DOHH2 (cell line): ENCODE measurements at regions not wholly inside any gene's neighbourhood (a gene's known extent, or its start where the extent isn't known, plus 50 kb on each side); places are given as distances from the start of the nearest gene placed in this dataset.

Experiments
- H3F3A ChIP-seq: fragments of 200-600 bp; sonication (generic), shearing (Covaris generic); 2 replicates; pipeline ENCODE4 v1.6.0; 2016; ENCODE audit warnings: antibody characterized with exemption, mild to moderate bottlenecking; ENCODE audit not compliant: control insufficient read depth, insufficient read depth
- H3K27ac ChIP-seq: fragments of 200-600 bp; sonication (generic); 2 replicates; pipeline ENCODE4 v1.5.1; 2014; ENCODE audit warnings: low read depth, mild to moderate bottlenecking, low read length, moderate library complexity
- H3K27me3 ChIP-seq: fragments of 200-600 bp; sonication (generic); 2 replicates; pipeline ENCODE4 v1.6.1; 2014; ENCODE audit warnings: mild to moderate bottlenecking, low read length, mixed read lengths; ENCODE audit not compliant: control insufficient read depth
- H3K36me3 ChIP-seq: fragments of 200-600 bp; sonication (generic); 2 replicates; pipeline ENCODE4 v1.6.1; 2014; ENCODE audit warnings: mild to moderate bottlenecking, low read length, moderate library complexity, mixed read lengths; ENCODE audit not compliant: control insufficient read depth
- H3K4me1 ChIP-seq: fragments of 200-600 bp; sonication (generic); 2 replicates; pipeline ENCODE4 v1.6.1; 2014; ENCODE audit warnings: mild to moderate bottlenecking, low read length, mixed read lengths; ENCODE audit not compliant: control insufficient read depth
- H3K4me2 ChIP-seq: fragments of 200-600 bp; sonication (generic); 2 replicates; pipeline ENCODE4 v1.6.0; 2014; ENCODE audit warnings: mild to moderate bottlenecking, low read length, moderate library complexity
- H3K4me3 ChIP-seq: fragments of 200-600 bp; sonication (generic); 2 replicates; pipeline ENCODE4 v1.5.1; 2014; ENCODE audit warnings: mild to moderate bottlenecking, low read length, mixed read lengths
- H3K79me2 ChIP-seq: fragments of 200-600 bp; sonication (generic); 2 replicates; pipeline ENCODE4 v1.6.1; 2014; ENCODE audit warnings: mild to moderate bottlenecking, low read length, mixed read lengths; ENCODE audit not compliant: control insufficient read depth
- H3K9me2 ChIP-seq: fragments of 200-600 bp; sonication (generic); replicated peaks from 2 replicates; pipeline ENCODE4 v1.6.1; 2014; ENCODE audit warnings: mild to moderate bottlenecking, low read length, mixed read lengths; ENCODE audit not compliant: control insufficient read depth
- H3K9me3 ChIP-seq: fragments of 200-600 bp; sonication (generic); 2 replicates; pipeline ENCODE4 v1.6.1; 2014; ENCODE audit warnings: antibody characterized with exemption, low read length, mixed read lengths; ENCODE audit not compliant: control insufficient read depth, insufficient read depth
- H4K20me1 ChIP-seq: fragments of 200-600 bp; sonication (generic); 2 replicates; pipeline ENCODE4 v1.6.0; 2014; ENCODE audit warnings: low read depth, mild to moderate bottlenecking, antibody characterized with exemption, low read length, moderate library complexity; ENCODE audit not compliant: control insufficient read depth, insufficient read depth
- EZH2phosphoT487 ChIP-seq: fragments of 200-600 bp; sonication (generic); IDR thresholded peaks from 2 replicates; pipeline ENCODE4 v1.6.1; 2017; ENCODE audit warnings: borderline replicate concordance, mild to moderate bottlenecking, antibody characterized with exemption, low read length, moderate library complexity, mixed read lengths
- TF ChIP-seq, protein P1 (sequence below): fragments of 200-600 bp; sonication (generic); IDR thresholded peaks from one replicate; pipeline ENCODE4 v1.5.1; 2014; ENCODE audit warnings: antibody characterized with exemption, mild to moderate bottlenecking, low read depth, low read length; ENCODE audit not compliant: poor library complexity, severe bottlenecking

- H3K4me1 ChIP-seq = peaks cover 94% of the 10 kb centered on the region
- no peak overlapping the region for H3K27ac ChIP-seq
These were observed 299.9 kb downstream of the CSNK1G3 start for GRCh38 chr5:123811831-123812230.

GRCh38 chr5:123810746-123811340 lies 298.9 kb downstream of the CSNK1G3 start:
- Histone ChIP-seq H3K27ac (peak overlapping the region; percentile 90), H3K4me1 (peaks cover 96% of the 10 kb centered on the region), H3K4me2 (peak overlapping the region; percentile 77), H3K9me3 (no peaks in the 10 kb centered on the region), H3K36me3 (0 out of 2 replicates have a peak, but pooled peaks cover 2% of the 10 kb centered on the region), H3K79me2 (no peaks in the 10 kb centered on the region), H4K20me1 (no peaks in the 10 kb centered on the region), H3K4me3 (peak overlapping the region; percentile 46), H3F3A (peaks cover 36% of the 10 kb centered on the region), H3K9me2 (no peaks in the 10 kb centered on the region), H3K27me3 (no peaks in the 10 kb centered on the region)
- TF ChIP-seq EZH2phosphoT487 = no peak
- TF ChIP-seq, protein P1, sequence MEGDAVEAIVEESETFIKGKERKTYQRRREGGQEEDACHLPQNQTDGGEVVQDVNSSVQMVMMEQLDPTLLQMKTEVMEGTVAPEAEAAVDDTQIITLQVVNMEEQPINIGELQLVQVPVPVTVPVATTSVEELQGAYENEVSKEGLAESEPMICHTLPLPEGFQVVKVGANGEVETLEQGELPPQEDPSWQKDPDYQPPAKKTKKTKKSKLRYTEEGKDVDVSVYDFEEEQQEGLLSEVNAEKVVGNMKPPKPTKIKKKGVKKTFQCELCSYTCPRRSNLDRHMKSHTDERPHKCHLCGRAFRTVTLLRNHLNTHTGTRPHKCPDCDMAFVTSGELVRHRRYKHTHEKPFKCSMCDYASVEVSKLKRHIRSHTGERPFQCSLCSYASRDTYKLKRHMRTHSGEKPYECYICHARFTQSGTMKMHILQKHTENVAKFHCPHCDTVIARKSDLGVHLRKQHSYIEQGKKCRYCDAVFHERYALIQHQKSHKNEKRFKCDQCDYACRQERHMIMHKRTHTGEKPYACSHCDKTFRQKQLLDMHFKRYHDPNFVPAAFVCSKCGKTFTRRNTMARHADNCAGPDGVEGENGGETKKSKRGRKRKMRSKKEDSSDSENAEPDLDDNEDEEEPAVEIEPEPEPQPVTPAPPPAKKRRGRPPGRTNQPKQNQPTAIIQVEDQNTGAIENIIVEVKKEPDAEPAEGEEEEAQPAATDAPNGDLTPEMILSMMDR = no peak

More at GRCh38 chr5:123811831-123812230, 299.9 kb downstream of the CSNK1G3 start:
- Histone ChIP-seq H4K20me1 (no peaks in the 10 kb centered on the region), H3K4me2 (peak overlapping the region; percentile 21), H3K27me3 (no peaks in the 10 kb centered on the region), H3F3A (peaks cover 36% of the 10 kb centered on the region), H3K9me3 (no peaks in the 10 kb centered on the region), H3K79me2 (no peaks in the 10 kb centered on the region), H3K9me2 (no peaks in the 10 kb centered on the region), H3K4me3 (no peak overlapping the region), H3K36me3 (0 out of 2 replicates have a peak, but pooled peaks cover 2% of the 10 kb centered on the region)
- TF ChIP-seq, protein P1 = no peak
- TF ChIP-seq EZH2phosphoT487 = no peak

GRCh38 chr5:123810253-123810652 lies 298.3 kb downstream of the CSNK1G3 start:
- Histone ChIP-seq H3K27me3 (no peaks in the 10 kb centered on the region), H3K79me2 (no peaks in the 10 kb centered on the region), H3K9me2 (no peaks in the 10 kb centered on the region), H3K4me2 (peak overlapping the region; percentile 77), H3K36me3 (0 out of 2 replicates have a peak, but pooled peaks cover 2% of the 10 kb centered on the region), H3F3A (peaks cover 32% of the 10 kb centered on the region), H3K9me3 (no peaks in the 10 kb centered on the region), H3K4me3 (peak overlapping the region; percentile 46), H4K20me1 (no peaks in the 10 kb centered on the region), H3K4me1 (peaks cover 90% of the 10 kb centered on the region), H3K27ac (peak overlapping the region; percentile 90)
- TF ChIP-seq, protein P1 = no peak
- no peak for TF ChIP-seq EZH2phosphoT487
